ENCODE measurements at regions not wholly inside any gene's neighbourhood (a gene's known extent, or its start where the extent isn't known, plus 50 kb on each side); places are given as distances from the start of the nearest gene placed in this dataset.

DNA sequence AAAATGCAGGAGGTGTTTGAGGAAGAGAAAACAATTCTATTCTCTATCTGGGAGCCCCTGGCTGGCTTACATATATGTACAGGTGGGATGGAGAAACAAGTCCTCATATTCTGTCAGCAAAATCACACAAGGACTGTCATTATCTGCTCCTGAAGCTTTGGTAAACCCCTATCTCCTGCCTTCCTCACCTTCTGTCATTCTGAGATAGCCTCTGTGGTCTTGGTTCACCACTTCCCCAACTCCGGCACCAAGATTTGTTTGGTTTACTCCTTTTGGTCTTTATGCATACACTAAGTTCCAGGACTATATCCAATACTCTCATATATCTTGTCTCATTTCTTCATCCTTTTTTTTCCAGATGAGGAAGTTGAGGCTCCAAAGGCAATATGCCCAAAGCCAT lies 551.1 kb downstream of the PLPP3 start:
- no peak for FAIRE-seq
- no peak for DNase-seq (ENCODE audit: low spot score in 2 of 2)

DNA sequence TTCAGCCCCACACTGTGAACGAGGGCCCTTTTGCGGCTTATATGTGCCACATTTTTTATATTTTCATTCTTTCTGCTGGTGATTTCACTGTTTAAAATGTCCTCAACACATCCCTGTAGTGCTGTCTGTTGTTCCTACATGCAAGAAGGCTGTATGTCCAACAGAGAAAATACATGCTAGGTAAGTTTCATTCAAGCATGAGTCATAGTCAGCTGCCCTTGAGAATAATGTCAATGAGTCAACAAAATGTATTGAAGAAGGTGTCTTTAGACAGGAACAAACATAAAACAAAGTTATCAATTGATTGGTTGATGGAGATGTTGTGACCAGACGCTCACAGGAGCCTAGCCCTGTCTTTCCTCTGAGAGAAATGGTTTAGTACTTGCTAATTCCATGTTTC lies 553.4 kb downstream of the PLPP3 start:
- FAIRE-seq, result no peak

DNA sequence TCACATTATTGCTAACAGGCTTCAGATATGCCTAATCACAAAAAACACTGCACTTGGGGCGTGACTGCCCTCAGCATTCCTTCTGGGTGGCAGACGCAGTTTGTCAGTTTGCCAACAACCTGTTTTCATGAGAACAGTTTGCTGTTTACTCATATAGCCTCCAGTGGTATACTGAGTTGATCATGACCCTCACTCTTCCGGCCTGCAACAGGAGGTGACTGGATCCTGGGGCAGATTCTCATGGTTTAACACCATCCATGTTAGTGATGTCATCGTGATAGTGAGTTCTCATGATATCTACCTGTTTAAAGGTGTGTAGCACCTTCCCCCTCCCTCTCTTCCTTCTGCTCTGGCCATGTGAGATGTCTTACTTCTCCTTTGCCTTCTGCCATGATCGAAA lies 555.2 kb downstream of the PLPP3 start:
- FAIRE-seq, result no peak
- DNase-seq (ENCODE audit: low spot score in 2 of 2), result no peak

More for the DNA sequence above, 553.4 kb downstream of the PLPP3 start:
- DNase-seq (ENCODE audit: low spot score in 2 of 2), result no peak

DNA sequence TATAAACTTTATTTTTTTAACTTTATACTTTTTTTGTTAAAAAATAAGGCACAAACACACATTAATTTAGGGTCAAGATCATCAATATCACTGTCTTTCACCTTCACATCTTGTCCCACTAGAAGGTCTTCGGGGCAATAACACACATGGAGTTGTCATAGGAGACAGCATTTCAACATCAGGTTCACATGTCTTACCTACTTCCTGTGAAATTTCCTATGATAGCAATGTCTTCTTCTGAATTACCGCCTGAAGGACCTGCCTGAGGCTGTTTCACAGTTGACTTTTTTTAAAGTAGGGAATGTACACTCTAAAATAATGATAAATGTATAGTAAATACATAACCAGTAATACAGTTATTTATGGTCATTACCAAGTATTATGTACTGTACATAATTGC lies 559.4 kb downstream of the PLPP3 start:
- DNase-seq (ENCODE audit: low spot score in 2 of 2) (no peak), FAIRE-seq (no peak)

DNA sequence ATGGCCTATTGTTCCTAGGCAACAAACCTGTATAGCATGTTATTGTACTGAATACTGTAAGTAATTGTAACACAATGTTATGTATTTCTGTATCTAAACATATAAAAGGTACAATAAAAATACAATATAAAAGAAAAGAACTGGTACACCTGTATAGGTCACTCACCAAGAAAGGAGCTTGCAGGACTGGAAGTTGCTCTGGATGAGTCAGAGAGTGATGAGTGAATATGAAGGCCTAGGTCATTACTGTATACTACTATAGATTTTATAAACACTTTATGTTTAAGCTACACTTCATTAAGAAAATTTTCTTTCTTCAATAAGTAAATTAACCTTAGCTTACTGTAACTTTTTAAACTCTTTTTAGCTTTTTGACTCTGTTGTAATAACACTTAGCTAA lies 559.9 kb downstream of the PLPP3 start:
- DNase-seq (ENCODE audit: low spot score in 2 of 2) (no peak), FAIRE-seq (no peak)

DNA sequence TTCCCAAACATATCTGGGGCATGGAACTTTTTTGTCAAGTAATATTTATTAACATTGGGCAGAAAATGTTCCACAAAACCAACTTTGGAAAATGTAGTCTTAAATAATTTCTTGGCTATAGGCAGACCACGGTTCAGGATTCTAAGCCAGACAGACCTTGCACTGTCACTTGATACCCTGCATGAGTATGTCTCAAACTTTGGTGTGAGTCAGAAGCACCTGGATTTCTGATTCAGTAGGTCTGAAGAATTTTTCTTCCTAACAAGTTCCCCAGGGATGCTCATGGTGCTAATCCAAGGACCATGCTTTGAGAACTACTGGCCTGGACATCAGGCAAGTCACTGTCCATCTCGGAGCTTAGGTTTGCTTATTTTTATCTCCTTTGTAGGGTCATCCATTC lies 562.0 kb downstream of the PLPP3 start:
- DNase-seq (ENCODE audit: low spot score in 2 of 2) (no peak), FAIRE-seq (no peak)

DNA sequence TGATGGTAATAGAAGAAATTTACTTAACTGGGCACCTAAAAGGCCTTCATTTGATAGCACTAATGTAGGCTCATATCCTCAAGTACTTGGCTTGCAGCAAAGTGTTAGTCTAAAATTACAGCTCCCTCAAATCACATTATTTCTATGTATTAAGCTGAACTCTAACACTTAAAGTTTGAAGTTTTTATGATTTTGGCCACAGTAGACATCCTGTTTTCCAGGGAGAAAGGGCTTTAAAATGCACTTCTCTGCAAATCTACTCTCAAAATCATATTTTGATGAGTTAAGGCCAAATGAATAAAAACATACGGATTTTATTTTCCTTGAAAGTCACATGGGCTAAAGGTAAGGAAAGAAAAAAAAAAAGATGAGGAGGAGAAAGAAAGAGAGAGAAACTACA lies 575.5 kb downstream of the PLPP3 start:
- DNase-seq (ENCODE audit: low spot score in 2 of 2) (no peak), FAIRE-seq (no peak)

DNA sequence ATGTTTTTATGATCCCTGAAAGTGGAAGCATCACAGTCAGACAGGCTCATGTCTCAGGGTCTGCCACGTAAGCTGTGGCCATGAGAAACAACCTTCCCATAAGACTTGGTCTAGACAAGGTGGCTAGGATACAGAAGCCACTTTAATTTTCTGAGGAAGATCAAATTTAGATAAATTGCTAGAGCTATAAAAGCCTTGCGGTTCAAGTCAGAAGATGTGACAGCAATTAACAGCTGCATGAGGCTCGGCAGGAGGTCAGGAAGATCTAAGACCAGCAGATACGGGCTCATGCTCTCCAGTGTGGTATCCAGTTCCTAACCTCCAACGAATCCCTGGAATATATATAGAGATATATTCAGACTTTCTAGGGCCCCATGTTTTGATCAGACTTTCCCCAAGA lies 577.1 kb downstream of the PLPP3 start:
- FAIRE-seq (no peak), DNase-seq (ENCODE audit: low spot score in 2 of 2) (no peak)

DNA sequence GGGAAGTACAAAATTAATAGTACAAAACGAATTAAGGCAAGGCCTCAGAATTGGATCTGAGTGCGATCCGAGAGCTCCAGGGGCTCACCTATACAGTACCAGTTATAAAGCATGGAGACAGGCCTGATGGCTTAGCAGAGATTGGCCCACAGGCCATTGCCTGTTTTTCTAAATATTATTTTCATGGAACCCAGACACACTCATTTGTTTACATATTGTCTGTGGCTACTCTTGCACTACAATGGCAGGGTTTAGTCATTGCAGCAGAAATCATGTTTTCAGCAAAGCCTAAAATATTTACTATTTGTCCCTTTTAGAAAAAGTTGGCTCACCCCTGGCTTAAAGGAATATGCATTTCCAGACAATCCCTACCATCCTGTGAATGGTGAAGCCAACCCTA lies 578.9 kb downstream of the PLPP3 start:
- DNase-seq (ENCODE audit: low spot score in 2 of 2), result no peak
- FAIRE-seq, result no peak

DNA sequence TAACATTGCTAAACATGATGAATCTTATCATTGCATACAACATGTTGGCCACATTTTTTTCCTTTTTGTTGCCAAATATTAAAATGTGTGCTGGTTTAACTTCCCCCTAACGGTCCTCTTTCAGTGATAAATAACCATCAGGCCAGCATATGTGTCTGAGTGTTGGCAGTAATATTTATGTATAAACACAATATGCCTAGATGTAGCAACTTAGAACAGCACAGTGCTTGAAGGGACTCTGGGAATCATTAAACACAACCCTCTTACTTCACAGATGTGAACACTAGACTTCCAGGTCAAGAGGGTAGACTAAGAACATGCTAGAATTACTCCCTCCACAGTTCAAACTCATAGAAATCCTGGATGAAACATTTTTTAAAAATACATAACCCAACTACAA lies 581.8 kb downstream of the PLPP3 start:
- DNase-seq (ENCODE audit: low spot score in 2 of 2) (no peak), FAIRE-seq (no peak)

DNA sequence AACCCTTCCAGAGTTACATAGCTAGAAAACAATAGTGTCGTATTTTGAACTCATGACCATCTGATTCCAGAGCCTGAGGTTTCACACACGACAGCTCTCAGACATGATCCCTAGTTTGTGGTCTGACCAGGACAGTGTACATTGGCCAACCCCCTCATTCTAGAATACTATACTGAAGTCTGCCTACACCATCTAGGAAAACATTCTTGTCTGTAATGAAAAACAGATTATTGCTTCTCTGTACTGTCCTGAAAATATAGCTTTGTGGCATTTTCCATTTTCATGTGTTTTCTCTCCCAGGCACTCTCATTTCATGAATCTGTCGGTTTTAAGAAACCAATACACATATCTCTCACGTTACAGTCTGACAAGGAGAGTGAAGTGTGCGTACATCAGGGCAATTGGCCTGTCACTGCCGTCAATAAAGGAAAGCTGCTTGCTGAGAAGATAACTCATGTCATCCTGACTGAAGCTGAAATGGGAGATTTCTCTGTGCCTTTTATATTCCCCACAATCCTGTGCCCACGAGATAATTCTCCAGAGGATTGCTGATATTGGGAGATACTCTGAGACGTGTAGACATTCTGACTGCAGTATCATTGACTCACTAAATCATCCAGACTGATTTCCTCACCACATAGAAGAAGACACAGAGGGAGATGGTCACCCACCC lies 585.6 kb downstream of the PLPP3 start:
- no peak for FAIRE-seq
- DNase-seq (ENCODE audit: low spot score in 2 of 2), result no peak

DNA sequence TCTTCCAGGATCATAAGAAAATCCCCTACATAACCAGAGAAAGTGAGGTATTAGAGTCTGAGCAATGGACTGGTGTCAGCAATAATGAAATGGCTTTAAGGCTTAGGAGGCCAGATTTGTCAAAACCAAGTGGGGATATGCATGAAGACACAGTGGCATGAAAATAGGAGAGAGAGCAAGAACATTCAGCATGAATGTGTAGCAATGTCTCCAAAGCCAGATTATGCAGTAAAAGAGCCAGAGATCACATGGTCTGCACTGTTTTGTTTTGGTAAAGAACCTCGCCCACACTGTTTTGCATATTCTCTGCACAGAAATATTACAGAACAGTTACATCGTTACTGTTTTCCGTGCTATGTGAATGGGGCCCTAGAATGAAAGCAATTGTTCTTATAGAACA lies 589.4 kb downstream of the PLPP3 start:
- no peak for FAIRE-seq

DNA sequence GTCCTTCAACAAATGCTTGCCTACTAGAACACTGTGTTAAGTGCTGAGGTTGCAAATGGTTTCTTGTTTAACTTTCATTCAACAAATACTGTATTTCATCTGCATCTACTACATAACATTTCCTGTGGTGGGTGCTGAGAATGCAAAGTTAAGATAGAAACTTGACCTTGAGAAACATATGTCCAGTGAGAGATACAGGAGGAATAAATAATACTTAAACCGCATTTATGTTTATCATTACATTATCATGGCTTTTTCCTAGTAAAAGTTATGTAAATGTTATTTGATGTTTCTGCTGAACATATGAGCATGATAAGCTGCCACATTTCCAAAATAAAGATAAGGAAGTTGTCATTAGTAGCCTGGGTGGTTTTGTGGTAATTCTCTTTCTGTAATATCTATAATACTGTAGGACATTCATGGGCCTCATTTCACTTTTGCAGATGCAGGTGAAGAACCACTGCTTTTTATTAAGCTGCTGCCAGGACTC lies 590.4 kb downstream of the PLPP3 start:
- FAIRE-seq, result no peak
- no peak for DNase-seq (ENCODE audit: low spot score in 2 of 2)

More for the DNA sequence above, 589.4 kb downstream of the PLPP3 start:
- DNase-seq (ENCODE audit: low spot score in 2 of 2), result no peak

DNA sequence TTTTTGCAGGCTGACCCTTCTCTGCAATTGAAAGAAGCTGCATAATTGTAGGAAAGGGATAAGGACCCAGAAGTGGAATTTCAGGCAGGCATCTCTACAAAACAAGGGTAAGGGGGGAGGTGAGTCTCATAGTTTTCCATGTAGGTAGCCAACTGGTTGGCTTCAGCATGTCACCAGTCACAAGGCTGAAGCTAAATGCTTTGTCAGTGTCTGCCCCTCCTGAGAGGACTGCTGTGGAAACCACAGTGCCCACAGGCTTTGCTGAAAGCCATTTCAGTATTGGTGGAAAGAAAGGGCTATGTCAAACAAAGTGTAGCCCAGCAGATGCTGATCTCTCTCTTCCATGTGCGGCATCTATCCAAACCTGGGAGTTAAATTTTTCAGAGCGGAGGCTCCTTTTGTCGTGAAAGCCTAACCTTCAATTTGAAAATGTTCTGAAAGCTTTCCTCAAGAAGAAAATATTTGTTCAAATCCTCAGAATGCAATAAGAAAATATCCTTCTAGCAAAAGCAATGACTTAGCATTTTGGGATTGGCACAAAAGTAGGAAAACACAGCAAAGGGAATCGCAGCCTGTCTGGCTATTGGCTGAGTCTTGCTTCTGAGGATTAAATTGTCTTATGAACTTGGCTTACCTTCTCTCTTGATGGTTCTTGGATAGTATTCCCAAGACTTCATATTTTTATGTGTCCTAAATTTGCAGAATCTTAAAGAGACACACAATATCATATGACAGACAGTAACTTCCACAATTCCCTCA lies 591.7 kb downstream of the PLPP3 start:
- FAIRE-seq (no peak), DNase-seq (ENCODE audit: low spot score in 2 of 2) (no peak)

DNA sequence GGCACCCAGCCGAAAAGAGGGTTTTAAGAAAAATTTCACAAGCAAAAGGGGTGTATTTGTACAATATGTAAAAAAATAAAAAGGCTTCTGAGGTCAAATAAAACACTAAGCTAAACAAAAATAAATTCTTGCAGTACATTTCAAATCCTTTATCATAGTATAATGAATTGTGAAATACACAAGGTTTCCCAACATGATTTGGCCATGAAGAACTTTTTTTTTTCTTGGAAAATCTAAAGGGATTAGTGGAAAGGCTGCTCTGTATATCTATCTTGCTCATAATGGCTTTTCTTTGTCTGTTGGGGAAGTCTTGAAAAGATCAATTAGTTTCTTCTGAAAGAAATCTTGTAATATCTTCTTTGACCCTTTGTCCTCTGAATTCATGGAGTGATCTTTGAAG lies 593.4 kb downstream of the PLPP3 start:
- DNase-seq (ENCODE audit: low spot score in 2 of 2), result no peak
- FAIRE-seq, result no peak

DNA sequence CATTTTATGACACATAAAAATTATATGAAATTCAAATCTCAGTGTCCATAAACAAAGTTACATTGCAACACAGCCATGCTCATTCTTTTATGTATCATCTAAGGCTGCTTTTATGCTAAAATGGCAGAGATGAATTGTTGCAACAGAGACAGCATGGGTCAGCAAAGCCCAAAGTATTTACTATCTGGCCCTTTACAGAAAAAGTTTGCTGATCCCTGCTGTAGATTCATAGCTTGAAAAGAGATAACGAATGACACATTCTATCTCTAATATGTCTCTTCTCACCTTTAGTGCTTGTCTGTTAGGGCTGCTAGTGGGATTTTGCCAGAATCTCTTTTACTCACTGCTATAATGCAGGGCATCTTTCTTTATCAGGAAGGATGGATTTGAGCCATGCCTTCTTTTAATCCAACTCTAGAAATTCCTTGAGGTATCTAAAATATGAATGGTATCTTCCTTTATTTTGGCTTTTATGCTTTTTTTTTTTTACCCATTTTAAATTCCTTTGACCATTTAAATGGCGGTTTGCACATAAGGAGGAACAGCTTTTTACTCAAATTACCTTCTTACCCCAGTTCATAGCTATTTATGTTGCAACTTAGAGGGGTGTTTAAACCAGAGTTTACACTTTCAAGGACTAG lies 598.2 kb downstream of the PLPP3 start:
- FAIRE-seq, result no peak

DNA sequence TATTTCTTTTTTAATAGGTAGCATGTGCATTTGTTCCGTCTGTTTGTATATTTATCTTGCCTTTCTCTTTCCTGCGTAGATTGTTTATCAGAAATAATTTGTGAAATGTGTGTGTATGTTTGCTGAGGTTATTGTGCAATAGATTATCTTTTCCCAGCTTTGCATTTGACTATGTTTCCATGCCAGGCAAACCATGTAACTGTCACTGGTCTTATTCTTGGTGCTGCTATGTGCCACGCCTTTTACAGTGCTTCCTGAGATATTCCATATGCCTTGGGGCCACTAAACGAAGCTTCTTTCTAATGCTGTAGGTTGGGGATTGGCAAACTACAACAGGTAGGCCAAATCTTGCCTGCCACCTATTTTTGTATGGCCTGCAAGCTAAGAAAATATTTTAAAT lies 598.8 kb downstream of the PLPP3 start:
- no peak for FAIRE-seq

More for the DNA sequence above, 598.2 kb downstream of the PLPP3 start:
- DNase-seq (ENCODE audit: low spot score in 2 of 2), result no peak

DNA sequence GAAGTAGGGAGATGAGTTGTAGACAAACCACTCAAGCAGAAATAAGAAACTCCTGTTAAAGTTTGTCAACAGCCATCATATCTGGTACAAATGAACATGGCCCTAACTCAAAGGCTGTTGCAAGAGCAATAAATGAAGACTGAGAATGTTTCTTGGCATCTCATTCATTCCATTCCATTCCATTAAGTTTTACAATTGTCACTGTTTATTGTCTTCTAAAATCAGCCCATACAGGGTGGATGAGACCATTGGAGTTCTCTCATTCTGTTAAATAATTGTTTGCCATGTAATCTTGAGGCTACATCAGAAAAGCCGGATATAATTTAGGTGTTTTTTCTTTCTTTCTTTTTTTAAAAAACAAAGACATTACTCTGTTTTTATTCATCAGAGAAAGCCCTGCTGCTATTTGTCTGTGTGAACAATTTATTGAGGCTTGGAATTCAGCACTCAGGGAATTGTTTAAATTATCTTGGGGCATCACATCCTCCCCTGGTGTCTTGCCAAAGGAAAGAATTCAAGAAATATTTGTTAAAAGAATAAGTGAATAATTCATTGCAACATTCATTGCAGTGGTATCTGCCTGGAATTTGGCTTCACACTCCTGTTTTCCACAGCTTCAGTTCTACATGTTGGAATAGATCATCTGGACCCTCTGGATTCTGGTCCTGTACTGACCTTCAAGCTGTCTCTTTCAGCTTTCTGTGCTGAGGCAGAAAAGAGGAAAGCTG lies 604.5 kb downstream of the PLPP3 start:
- no peak for FAIRE-seq
- no peak for DNase-seq (ENCODE audit: low spot score in 2 of 2)

More for the DNA sequence above, 598.8 kb downstream of the PLPP3 start:
- DNase-seq (ENCODE audit: low spot score in 2 of 2), result no peak

DNA sequence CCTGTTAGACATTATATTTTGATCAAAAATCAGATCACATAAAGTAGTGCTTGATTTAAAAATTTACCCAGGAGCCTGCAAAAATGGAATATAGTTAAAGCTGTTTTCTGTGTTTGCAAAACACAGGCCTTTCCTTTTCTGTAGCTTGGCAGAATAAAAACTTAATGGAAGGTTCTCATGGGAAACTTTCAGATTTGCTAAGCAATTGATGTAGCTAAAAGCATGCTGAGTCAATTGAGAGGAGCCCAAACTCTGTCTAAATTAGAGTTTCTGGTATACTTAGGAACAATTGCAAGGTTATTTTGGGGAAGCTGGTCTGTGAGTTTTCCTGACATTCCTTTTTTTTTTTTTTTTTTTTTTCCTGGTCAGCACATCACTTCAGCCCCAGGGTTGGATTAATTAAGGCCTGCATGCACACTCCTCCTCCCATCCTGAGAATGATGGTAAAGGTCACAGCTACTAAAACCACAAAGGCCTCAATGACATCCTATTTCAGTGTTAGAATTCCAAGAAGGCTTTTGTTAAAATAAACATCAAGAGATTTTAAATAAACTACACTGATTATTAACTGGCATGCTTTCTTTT lies 608.7 kb downstream of the PLPP3 start:
- no peak for DNase-seq (ENCODE audit: low spot score in 2 of 2)

DNA sequence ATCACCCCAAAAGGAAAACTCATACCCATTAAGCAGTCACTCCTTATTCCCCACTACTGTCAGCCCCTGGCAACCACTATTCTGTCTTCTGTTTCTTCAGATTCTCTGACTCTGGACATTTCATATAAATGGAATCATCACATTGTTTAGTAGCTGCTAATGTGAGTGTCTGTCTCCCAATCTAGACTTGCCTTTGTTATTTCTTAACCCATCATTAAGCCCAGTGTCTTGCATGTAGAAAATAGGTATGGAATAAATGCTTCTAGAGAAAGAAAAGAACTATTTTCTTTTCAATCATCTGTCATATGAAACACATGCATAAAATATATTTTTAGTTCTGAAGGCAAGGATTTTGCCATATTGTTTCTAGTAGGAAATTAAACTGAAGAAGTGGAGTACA lies 610.0 kb downstream of the PLPP3 start:
- FAIRE-seq (no peak), DNase-seq (ENCODE audit: low spot score in 2 of 2) (no peak)

More for the DNA sequence above, 608.7 kb downstream of the PLPP3 start:
- FAIRE-seq, result no peak

DNA sequence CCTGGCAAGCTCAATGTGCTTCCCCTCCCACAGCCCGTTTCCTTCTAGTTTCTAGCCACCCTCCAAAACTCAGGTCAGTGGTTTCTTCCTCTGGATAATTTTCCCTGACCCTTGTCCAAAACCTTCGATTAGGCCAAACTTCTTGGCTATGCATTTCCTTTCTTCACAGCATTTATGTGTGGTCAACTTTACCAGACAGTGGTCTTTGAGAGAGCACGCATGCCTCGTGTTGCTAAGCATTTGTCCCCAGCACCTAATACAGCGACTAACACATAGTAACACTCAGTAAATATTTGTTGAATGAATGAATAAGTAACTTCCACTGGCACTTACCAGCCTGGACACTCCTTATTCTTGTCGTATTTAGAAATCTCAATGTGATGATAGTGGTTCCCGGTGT lies 610.7 kb downstream of the PLPP3 start:
- FAIRE-seq, result no peak
- DNase-seq (ENCODE audit: low spot score in 2 of 2), result no peak
